ENCODE measurements at regions not wholly inside any gene's neighbourhood (a gene's known extent, or its start where the extent isn't known, plus 50 kb on each side); places are given as distances from the start of the nearest gene placed in this dataset.

GRCh38 chr20:39101895-39102294 is 139.8 kb downstream of the DHX35 start:
- ATAC-seq, result no peak
- Mint-ChIP-seq H3K4me1 (no peaks in the 10 kb centered on the region; the same call in 1 of the 2 replicates), H3K9me3 (peaks cover 29% of the 10 kb centered on the region), H3K27me3 (ENCODE audit: low read depth) (peaks cover 8% of the 10 kb centered on the region), H3K4me3 (no peak overlapping the region), H3K36me3 (peaks cover 9% of the 10 kb centered on the region), H3K27ac (no peak overlapping the region)
- DNase-seq (ENCODE audit: low spot score), result no peak
- no peak for TF ChIP-seq CDX4 (CRISPR knock-in tag; IDR thresholded peaks at IDR 0.05; ENCODE audit: borderline replicate concordance)
- no peak for TF ChIP-seq ZNF532 (CRISPR knock-in tag; IDR thresholded peaks at IDR 0.05; ENCODE audit: borderline replicate concordance)
- no peak for TF ChIP-seq OVOL2 (CRISPR knock-in tag; IDR thresholded peaks at IDR 0.05; ENCODE audit: borderline replicate concordance)
- no peak for TF ChIP-seq HMGA2 (CRISPR knock-in tag; IDR thresholded peaks at IDR 0.05)
- no peak for TF ChIP-seq MYBL2 (CRISPR knock-in tag; IDR thresholded peaks at IDR 0.05)
- no peak for TF ChIP-seq FOXP4 (CRISPR knock-in tag; IDR thresholded peaks at IDR 0.05)
- TF ChIP-seq SOX15 (CRISPR knock-in tag; IDR thresholded peaks at IDR 0.05), result no peak
- no peak for TF ChIP-seq ATF6 (CRISPR knock-in tag; IDR thresholded peaks at IDR 0.05)
- no peak for TF ChIP-seq ESRRA (CRISPR knock-in tag; IDR thresholded peaks at IDR 0.05; ENCODE audit: borderline replicate concordance)
- no peak for TF ChIP-seq ZNF219 (CRISPR knock-in tag; IDR thresholded peaks at IDR 0.05; ENCODE audit: borderline replicate concordance)
- TF ChIP-seq GABPB1 (CRISPR knock-in tag; IDR thresholded peaks at IDR 0.05), result no peak
- TF ChIP-seq ZNF512 (CRISPR knock-in tag; IDR thresholded peaks at IDR 0.05; ENCODE audit: borderline replicate concordance), result no peak
- no peak for TF ChIP-seq ZNF138 (CRISPR knock-in tag; conservative IDR thresholded peaks at IDR 0.05)
- TF ChIP-seq ZNF416 (CRISPR knock-in tag; IDR thresholded peaks at IDR 0.05), result no peak
- TF ChIP-seq ELF4 (CRISPR knock-in tag; IDR thresholded peaks at IDR 0.05; ENCODE audit: low read depth), result no peak
- TF ChIP-seq ZMAT4 (CRISPR knock-in tag; IDR thresholded peaks at IDR 0.05), result no peak
- TF ChIP-seq E2F4 (CRISPR knock-in tag; IDR thresholded peaks at IDR 0.05; ENCODE audit: borderline replicate concordance, low read depth), result no peak
- no peak for TF ChIP-seq TCF7 (CRISPR knock-in tag; IDR thresholded peaks at IDR 0.05; ENCODE audit: low read depth)
- ChIA-PET POLR2A (no interaction called here), CTCF (no interaction called here)

Data from WTC11 (cell line).